Activated T-cell treated with anti-CD3 and anti-CD28 coated beads for 24 hours (primary cell): ENCODE measurements at regions not wholly inside any gene's neighbourhood (a gene's known extent, or its start where the extent isn't known, plus 50 kb on each side); places are given as distances from the start of the nearest gene placed in this dataset.
"Not testable (repeated sequence)": the region's sequence is repeated elsewhere in the genome, so short reads cannot be mapped to it uniquely, and the experiment has no call there.

ENCODE experiments used
- DNase-seq: peaks from one replicate; pipeline ENCODE4 v3.0.0-alpha.2; 2020; ENCODE audit warnings: low read depth

GRCh38 chr6:26267083-26267589, 97.9 kb upstream of the BTN3A2 start:
- no peak for DNase-seq

DNA sequence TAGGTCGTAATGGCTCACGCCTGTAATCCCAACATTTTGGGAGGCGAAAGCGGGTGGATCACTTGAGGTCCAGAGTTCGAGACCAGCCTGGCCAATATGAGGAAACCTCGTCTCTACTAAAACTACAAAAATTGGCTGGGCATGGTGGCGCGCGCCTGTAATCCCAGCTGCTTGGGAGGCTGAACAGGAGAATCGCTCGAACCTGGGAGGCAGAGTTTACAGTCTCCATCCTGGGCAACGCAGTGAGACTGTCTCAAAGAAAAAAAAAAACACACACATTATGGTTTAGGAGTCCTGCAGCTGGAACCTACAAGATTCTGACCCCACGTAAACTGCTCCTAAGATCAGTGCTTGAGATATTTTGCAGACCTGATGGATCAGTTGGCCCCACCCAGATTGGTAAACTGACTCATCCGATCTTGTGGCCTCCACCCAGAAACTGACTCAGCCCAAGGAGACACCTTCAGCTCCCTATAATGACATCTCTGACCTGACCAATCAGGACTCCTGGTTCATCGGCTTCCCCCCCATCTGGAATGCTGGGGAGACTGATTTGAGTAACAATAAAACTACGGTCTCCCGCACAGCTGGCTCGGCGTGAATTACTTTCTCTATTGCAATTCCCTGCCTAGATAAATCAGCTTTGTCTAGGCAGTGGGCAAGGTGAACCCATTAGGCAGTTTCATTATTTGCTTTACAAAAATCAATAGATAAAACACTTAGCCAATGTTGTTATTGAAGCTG, 96.2 kb upstream of the BTN3A2 start:
- DNase-seq = no peak

DNA sequence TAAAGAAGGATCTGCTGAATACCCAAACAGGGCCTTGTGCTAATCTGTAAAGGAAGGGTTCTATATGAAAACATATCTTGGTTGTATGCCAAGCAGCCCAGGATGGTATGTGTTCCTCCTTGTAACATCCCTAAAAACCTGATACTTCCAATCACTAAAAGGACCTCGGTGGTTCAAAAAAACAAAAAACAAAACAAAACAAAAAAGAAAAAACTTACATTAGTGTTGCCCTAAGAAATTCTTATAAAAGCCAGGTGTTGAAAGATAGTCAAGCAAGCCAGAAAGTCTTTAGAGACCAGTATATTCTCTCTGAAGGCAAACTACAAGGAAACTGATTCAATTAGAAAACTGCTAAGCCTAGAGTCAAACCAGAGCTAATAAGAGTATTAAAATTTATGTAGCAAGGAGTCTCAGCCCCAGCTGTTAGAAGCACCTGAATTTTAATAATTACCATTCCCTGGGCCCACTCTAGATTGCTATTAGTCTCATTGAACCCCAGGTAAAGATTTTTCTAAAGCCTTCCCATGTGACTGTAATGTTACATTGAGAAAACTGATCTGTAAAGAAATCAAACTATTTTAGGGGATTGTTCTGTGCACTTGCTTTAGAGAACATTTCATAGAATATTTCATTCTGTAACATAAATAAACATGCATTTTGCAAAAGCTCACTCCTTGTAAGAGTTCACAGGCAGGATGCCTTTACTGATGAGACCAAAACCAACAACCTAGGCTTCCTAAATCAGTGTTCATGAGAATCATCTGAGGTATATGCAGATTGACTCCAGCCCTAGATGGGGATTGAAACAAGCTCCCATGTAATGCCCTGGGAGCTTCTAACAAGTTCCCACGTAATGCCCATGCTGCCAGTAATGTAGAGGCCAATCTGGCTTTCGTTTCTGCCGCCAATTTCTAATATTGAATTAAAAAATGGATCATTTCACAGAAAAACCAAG, 95.2 kb upstream of the BTN3A2 start:
- no peak for DNase-seq

GRCh38 chr6:26270486-26270861, 94.5 kb upstream of the BTN3A2 start:
- DNase-seq = no peak

DNA sequence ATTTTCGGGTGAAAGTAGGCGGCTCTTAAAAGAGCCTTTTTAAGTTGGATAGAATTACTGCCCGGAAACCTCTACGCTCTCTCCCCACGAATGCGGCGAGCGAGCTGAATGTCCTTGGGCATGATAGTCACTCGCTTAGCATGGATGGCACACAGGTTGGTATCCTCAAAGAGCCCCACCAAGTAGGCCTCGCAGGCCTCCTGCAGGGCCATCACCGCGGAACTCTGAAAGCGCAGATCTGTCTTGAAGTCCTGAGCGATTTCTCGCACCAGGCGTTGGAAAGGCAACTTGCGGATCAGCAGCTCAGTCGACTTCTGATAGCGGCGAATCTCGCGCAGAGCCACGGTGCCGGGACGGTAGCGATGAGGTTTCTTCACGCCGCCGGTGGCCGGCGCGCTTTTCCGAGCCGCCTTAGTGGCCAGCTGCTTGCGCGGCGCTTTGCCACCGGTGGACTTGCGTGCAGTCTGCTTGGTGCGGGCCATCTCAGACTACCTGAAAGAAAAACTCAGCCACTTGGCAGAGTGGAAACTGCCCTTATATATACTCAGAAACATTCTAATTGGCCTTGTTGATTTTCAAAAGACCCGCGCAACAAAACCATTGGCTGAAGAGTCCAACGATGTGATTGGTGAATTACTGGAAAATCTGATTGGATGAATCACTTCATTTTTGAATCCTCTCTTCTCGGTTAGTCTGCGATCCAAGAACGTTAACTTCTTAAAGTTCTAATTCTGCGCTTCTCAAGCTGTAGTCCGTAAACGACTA, 93.9 kb upstream of the BTN3A2 start:
- DNase-seq = peak; percentile 67

GRCh38 chr6:26271668-26272024, 93.4 kb upstream of the BTN3A2 start:
- no peak for DNase-seq

- DNase-seq = peak; percentile 19
Measured at GRCh38 chr6:26272171-26272637, 92.8 kb upstream of the BTN3A2 start.

DNA sequence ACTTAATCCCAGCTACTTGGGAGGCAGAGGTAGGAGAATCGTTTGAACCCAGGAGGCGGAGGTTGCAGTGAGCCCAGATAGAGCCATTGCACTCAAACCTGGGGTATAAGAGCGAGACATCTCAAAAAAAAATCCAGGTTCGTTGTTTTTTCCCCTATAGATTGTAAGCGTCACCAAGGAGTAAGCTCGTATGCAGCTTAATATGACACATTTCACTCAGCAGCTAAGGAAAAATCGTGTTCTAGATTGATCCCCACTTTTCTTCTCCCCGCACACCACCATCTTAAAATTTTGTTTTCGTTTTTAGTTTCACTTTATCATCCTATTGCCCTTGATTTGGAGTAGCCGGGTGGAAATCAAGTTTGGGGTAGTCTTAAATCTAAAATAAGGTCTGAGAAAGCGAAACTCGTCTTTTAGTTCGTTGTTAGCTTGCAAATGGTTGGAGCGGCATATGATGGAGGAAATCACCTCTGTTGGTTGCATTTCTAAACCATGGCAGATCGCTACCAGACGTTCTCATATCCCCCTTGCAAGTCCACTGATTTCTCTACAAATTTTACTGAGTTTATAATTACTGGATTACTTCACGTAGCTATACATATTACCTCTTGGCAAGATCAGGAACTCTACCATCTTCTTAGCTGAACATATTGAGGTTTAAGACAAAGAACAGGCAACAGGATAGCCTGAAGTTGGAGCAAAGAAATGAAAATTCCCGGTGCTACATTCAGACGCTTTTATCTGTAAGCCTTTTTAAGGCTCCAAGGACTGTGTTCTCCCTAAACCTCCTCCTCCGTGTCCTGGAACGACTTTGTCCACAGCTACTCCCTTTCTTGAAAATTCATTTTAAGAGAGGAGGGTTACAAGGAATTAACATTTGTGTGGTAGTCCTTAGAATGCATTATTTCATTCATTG, 91.1 kb upstream of the BTN3A2 start:
- DNase-seq = no peak

GRCh38 chr6:26275663-26276062, 89.3 kb upstream of the BTN3A2 start:
- no peak for DNase-seq

DNA sequence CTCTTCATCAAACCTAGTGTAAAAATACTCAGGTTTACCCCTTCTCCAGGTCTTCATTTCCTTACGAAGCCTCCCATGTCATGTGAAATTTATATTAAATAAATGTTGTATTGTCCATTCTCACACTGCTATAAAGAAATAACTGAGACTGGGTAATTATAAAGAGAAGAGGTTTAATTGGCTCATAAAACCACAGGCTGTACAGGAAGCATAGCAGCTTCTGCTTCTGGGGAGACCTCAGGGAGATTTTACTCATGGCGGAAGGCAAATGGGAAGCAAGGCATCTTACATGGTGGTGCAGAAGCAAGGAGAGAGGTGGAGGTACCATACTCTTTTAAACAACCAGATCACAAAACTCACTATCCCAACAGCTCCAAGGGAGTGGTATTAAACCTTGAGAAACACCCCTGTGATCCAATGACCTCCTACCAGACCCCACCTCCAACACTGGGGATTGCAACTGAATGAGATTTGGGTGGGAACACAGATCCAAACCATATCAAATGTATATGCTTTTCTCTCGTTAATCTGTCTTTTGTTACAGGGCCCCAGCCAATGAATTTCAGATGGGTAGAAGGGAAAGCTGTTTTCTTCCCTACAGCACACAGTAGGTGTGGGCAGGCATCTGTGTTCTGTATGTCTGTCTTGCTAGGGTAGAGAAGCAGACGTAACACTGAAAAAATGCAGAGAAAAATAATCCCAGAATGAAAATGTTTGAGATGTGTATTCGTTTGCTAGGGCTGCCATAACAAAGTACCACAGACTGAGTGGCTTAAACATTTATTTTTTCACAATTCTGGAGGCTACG, 88.0 kb upstream of the BTN3A2 start:
- no peak for DNase-seq

GRCh38 chr6:26278536-26278935, 86.5 kb upstream of the BTN3A2 start:
- no peak for DNase-seq

DNA sequence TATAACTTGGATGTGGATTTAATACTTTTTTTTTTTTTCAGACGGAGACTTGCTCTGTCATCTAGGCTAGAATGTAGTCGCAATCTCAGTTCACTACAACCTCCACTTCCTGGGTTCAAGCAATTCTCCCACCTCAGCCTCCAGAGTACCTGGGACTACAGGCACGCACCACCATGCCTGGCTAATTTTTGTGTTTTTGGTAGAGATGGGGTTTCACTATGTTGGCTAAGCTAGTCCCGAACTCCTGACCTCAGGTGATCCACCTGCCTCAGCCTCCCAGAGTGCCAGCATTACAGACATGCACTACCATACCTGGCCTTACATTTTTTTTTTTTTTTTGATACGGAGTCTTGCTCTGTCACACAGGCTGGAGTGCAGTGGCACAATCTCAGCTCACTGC, 85.6 kb upstream of the BTN3A2 start:
- not testable (repeated sequence) for DNase-seq

- DNase-seq = no peak
Measured at GRCh38 chr6:26280407-26280806, 84.6 kb upstream of the BTN3A2 start.

- DNase-seq = no peak
Measured at GRCh38 chr6:26284537-26285142, 80.4 kb upstream of the BTN3A2 start.

- peak; percentile 95 for DNase-seq
Measured at GRCh38 chr6:26285143-26286134, 79.6 kb upstream of the BTN3A2 start.

GRCh38 chr6:26286168-26286877, 78.7 kb upstream of the BTN3A2 start:
- peak; percentile 67 for DNase-seq

DNA sequence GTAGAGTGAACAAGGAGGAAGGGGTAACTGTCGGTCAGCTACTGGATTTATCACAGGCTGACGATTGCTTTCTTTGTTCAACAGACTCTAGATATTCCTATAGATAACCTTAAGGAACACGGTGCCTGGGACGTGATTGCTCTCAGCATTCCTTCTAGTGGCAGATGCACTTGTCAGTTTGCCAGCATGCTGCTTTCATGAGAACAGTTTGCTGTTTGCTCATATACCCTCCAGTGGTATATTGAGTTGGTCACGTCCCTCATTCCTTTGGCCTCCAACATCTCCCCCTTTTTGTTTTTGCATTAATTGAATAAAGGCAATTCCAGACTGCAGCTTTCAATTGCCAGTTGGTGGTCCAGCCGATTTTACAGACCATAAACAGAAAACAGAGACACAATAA, 76.8 kb upstream of the BTN3A2 start:
- DNase-seq = no peak

DNA sequence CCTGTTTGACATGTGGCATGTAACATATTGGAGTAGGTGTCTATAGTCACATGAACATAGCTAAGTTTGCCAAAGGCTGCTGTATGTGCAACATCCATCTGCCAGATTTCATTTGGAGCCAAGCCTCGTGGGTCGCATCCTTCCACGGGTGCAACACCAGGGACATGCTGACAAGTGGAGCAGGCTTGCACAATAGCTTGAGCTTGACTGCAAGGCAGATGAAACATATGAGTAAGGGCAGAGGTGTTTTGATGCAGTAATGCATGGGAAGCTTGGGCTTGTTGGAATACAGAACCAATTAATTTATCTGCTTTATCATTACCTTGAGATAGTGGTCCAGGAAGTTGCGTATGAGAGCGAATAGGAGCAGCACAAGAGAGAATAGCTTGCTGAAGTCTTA, 74.1 kb upstream of the BTN3A2 start:
- DNase-seq = no peak
